SK-N-SH (cell line): ENCODE measurements at regions not wholly inside any gene's neighbourhood (a gene's known extent, or its start where the extent isn't known, plus 50 kb on each side); places are given as distances from the start of the nearest gene placed in this dataset.

Source experiments
- CTCF ChIA-PET: fragments of 300-600, 350-600 bp; formaldehyde crosslinking; extraction: SDS; loops from one replicate; lab custom pipeline; 2021; lab: Yijun Ruan, JAX
- POLR2A ChIA-PET: fragments of 350-600 bp; sonication (Branson Sonifier 250); formaldehyde crosslinking; extraction: SDS; loops from one replicate; lab custom pipeline; 2020; ENCODE audit warnings: antibody characterized with exemption, inconsistent platforms; lab: Yijun Ruan, JAX
- DNase-seq: peaks from one replicate; pipeline ENCODE4 v3.0.0; 2012
- H2AFZ ChIP-seq: fragments of 200-600 bp; sonication (generic); 2 replicates; pipeline ENCODE4 v1.8.1; 2016; ENCODE audit warnings: antibody characterized with exemption, mild to moderate bottlenecking, low read depth
- H3F3A ChIP-seq: fragments of 200-600 bp; sonication (generic); replicated peaks from 2 replicates; pipeline ENCODE3; 2016; ENCODE audit warnings: antibody characterized with exemption, mild to moderate bottlenecking; ENCODE audit not compliant: insufficient read depth
- H3K27ac ChIP-seq, 2 experiments: fragments of 200-500 bp in 1 of 2; fragments of 200-600 bp in 1 of 2; sonication (Bioruptor generic) in 1 of 2; sonication (generic), shearing (Covaris generic) in 1 of 2; 2 replicates each; pipeline versions ENCODE4 v1.5.1 to v1.6.1; 2014 to 2016; ENCODE audit warnings: low read depth in 2 of 2, inconsistent platforms in 1 of 2, low read length in 1 of 2, mild to moderate bottlenecking in 1 of 2, mixed read lengths in 1 of 2
- H3K27me3 ChIP-seq: fragments of 200-600 bp; sonication (generic), shearing (Covaris generic); 2 replicates; pipeline ENCODE4 v1.6.1; 2016; ENCODE audit warnings: mixed run types; ENCODE audit not compliant: insufficient read depth
- H3K36me3 ChIP-seq, 2 experiments: fragments of 200-500 bp in 1 of 2; fragments of 200-600 bp in 1 of 2; sonication (Bioruptor generic) in 1 of 2; sonication (generic) in 1 of 2; replicated peaks in 1 of 2; 2 replicates each; pipeline versions ENCODE3 to v1.5.1; 2014 to 2016; ENCODE audit warnings: low read length in 1 of 2, mild to moderate bottlenecking in 1 of 2; ENCODE audit not compliant: insufficient read depth in 2 of 2, control insufficient read depth in 1 of 2
- H3K4me1 ChIP-seq, 2 experiments: fragments of 200-500 bp in 1 of 2; fragments of 200-600 bp in 1 of 2; sonication (Bioruptor generic) in 1 of 2; sonication (generic), shearing (Covaris generic) in 1 of 2; 2 replicates each; pipeline versions ENCODE4 v1.5.1 to v1.6.1; 2014 to 2016; ENCODE audit warnings: low read depth in 1 of 2, low read length in 1 of 2, mixed run types in 1 of 2; ENCODE audit not compliant: insufficient read depth in 2 of 2, control insufficient read depth in 1 of 2
- H3K4me2 ChIP-seq: fragments of 200-600 bp; sonication (generic), shearing (Covaris generic); 2 replicates; pipeline ENCODE4 v1.6.1; 2017; ENCODE audit warnings: mixed run types
- H3K4me3 ChIP-seq, 2 experiments: fragments of 200-500 bp in 1 of 2; fragments of 200-600 bp in 1 of 2; sonication (Bioruptor generic) in 1 of 2; sonication (generic), shearing (Covaris generic) in 1 of 2; 2 replicates each; pipeline versions ENCODE4 v1.5.1 to v1.8.1; 2014 to 2016; ENCODE audit warnings: low read depth in 2 of 2, inconsistent platforms in 1 of 2, low read length in 1 of 2, mild to moderate bottlenecking in 1 of 2, mixed read lengths in 1 of 2, moderate library complexity in 1 of 2
- H3K79me2 ChIP-seq: fragments of 200-600 bp; sonication (generic); 2 replicates; pipeline ENCODE4 v1.8.1; 2017; ENCODE audit warnings: mild to moderate bottlenecking; ENCODE audit not compliant: insufficient read depth
- H3K9ac ChIP-seq: fragments of 200-600 bp; sonication (generic); 2 replicates; pipeline ENCODE4 v1.6.1; 2017; ENCODE audit warnings: mixed run types
- H3K9me2 ChIP-seq: fragments of 200-600 bp; sonication (generic); 2 replicates; pipeline ENCODE4 v1.6.1; 2017; ENCODE audit warnings: mixed run types
- H3K9me3 ChIP-seq: fragments of 200-600 bp; sonication (generic); 2 replicates; pipeline ENCODE4 v1.6.1; 2017; ENCODE audit warnings: mixed run types, mild to moderate bottlenecking, moderate library complexity
- H4K20me1 ChIP-seq: fragments of 200-600 bp; sonication (generic); 2 replicates; pipeline ENCODE4 v1.6.1; 2017; ENCODE audit warnings: mild to moderate bottlenecking, mixed run types; ENCODE audit not compliant: insufficient read depth
- CHD2 ChIP-seq: fragments of 150-350 bp; IDR thresholded peaks from 2 replicates; pipeline ENCODE4 v1.6.1; 2018; ENCODE audit warnings: low read length; ENCODE audit not compliant: partially characterized antibody
- ELF1 ChIP-seq: IDR thresholded peaks from 2 replicates; pipeline ENCODE4 v1.4.0; 2012
- FOXJ3 ChIP-seq: sonication (generic); formaldehyde crosslinking; IDR thresholded peaks from 2 replicates; pipeline ENCODE4 v1.5.1; 2020; ENCODE audit warnings: mild to moderate bottlenecking, missing genetic modification reagents
- FOXM1 ChIP-seq: IDR thresholded peaks from 2 replicates; pipeline ENCODE4 v1.4.0; 2012; ENCODE audit warnings: low read depth, mild to moderate bottlenecking
- GABPA ChIP-seq: IDR thresholded peaks from 2 replicates; pipeline ENCODE4 v1.4.0; 2012; ENCODE audit warnings: low read depth, mild to moderate bottlenecking
- GATA2 ChIP-seq: sonication (generic); formaldehyde crosslinking; IDR thresholded peaks from 2 replicates; pipeline ENCODE4 v1.5.0; 2020; ENCODE audit warnings: mild to moderate bottlenecking, missing genetic modification reagents
- JUND ChIP-seq: IDR thresholded peaks from 2 replicates; pipeline ENCODE4 v1.4.0; 2012
- MXI1 ChIP-seq: IDR thresholded peaks from 2 replicates; pipeline ENCODE4 v1.6.1; 2012; ENCODE audit warnings: mild to moderate bottlenecking, low read depth, low read length, improper control_type of control experiment
- NFIC ChIP-seq: IDR thresholded peaks from 2 replicates; pipeline ENCODE4 v1.4.0; 2012; ENCODE audit warnings: borderline replicate concordance
- NRF1 ChIP-seq: IDR thresholded peaks from 2 replicates; pipeline ENCODE4 v1.6.1; 2012; ENCODE audit warnings: low read depth, mild to moderate bottlenecking, low read length
- RAD21 ChIP-seq: IDR thresholded peaks from 2 replicates; pipeline ENCODE4 v1.6.1; 2012; ENCODE audit warnings: mild to moderate bottlenecking, low read length
- RCOR1 ChIP-seq: fragments of 150-350 bp; IDR thresholded peaks from 2 replicates; pipeline ENCODE4 v1.6.1; 2017; ENCODE audit warnings: antibody characterized with exemption, low read length
- RFX5 ChIP-seq: IDR thresholded peaks from 2 replicates; pipeline ENCODE4 v1.6.1; 2012; ENCODE audit warnings: mild to moderate bottlenecking, improper control_type of control experiment, low read length
- RXRA ChIP-seq: IDR thresholded peaks from 2 replicates; pipeline ENCODE4 v1.4.0; 2012; ENCODE audit warnings: low read depth, mild to moderate bottlenecking, borderline replicate concordance
- SIN3A ChIP-seq: IDR thresholded peaks from 2 replicates; pipeline ENCODE4 v1.6.1; 2012; ENCODE audit warnings: low read depth, mild to moderate bottlenecking, low read length, moderate library complexity, borderline replicate concordance
- TAF1 ChIP-seq: IDR thresholded peaks from 2 replicates; pipeline ENCODE4 v1.6.1; 2012; ENCODE audit warnings: low read depth, mild to moderate bottlenecking, low read length, moderate library complexity, borderline replicate concordance
- TCF12 ChIP-seq: IDR thresholded peaks from 2 replicates; pipeline ENCODE4 v1.4.0; 2012
- WGBS: methylation state at CpG from one replicate; pipeline ENCODE4 v1.1.6; 2017; ENCODE audit warnings: low lambda C conversion rate; 5-methylcytosine and 5-hydroxymethylcytosine counted together
- TF ChIP-seq, protein P1 (sequence below): IDR thresholded peaks from 2 replicates; pipeline ENCODE4 v1.4.0; 2012; ENCODE audit warnings: low read depth
- TF ChIP-seq, protein P2 (sequence below): fragments of 150-350 bp; IDR thresholded peaks from 2 replicates; pipeline ENCODE4 v1.6.1; 2017; ENCODE audit warnings: antibody characterized with exemption, low read length, low read depth, borderline replicate concordance
- TF ChIP-seq, protein P3 (sequence below): IDR thresholded peaks from 2 replicates; pipeline ENCODE4 v1.4.0; 2012; ENCODE audit warnings: low read depth, borderline replicate concordance
- TF ChIP-seq, protein P4 (sequence below): IDR thresholded peaks from 2 replicates; pipeline ENCODE4 v1.6.1; 2012; ENCODE audit warnings: mild to moderate bottlenecking, low read depth, low read length, moderate library complexity

DNA sequence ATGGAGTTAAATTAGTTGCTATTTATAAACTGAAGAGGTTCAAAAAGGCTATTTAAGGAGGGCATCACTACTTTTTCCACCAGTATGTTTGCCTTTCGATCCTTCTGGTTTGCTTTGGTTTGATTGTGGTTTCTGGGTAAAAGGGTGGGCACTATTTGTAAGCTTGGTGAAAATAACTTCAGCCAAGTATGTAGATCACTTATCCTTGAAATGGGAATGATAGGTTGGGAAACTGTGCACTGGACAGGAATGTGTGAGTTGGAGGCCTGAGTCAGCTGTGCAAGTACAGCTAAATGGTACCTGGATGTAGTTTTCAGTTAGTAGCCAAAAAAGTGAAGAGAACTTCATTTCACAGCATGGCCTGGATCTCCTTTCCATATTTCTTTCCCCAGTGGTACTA lies 466.2 kb downstream of the ENC1 start:
- TF ChIP-seq RAD21 (no peak), MXI1 (no peak), CHD2 (no peak), RFX5 (no peak), SIN3A (no peak), FOXM1 (no peak), RXRA (no peak), NFIC (no peak), GABPA (no peak), JUND (no peak)
- TF ChIP-seq, protein P1, sequence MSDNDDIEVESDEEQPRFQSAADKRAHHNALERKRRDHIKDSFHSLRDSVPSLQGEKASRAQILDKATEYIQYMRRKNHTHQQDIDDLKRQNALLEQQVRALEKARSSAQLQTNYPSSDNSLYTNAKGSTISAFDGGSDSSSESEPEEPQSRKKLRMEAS, result no peak
- TF ChIP-seq, protein P2, sequence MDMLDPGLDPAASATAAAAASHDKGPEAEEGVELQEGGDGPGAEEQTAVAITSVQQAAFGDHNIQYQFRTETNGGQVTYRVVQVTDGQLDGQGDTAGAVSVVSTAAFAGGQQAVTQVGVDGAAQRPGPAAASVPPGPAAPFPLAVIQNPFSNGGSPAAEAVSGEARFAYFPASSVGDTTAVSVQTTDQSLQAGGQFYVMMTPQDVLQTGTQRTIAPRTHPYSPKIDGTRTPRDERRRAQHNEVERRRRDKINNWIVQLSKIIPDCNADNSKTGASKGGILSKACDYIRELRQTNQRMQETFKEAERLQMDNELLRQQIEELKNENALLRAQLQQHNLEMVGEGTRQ, result no peak
- TF ChIP-seq, protein P3, sequence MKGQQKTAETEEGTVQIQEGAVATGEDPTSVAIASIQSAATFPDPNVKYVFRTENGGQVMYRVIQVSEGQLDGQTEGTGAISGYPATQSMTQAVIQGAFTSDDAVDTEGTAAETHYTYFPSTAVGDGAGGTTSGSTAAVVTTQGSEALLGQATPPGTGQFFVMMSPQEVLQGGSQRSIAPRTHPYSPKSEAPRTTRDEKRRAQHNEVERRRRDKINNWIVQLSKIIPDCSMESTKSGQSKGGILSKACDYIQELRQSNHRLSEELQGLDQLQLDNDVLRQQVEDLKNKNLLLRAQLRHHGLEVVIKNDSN, result no peak
- Histone ChIP-seq H3K36me3 (no peaks in the 10 kb centered on the region), H3K9me3 (no peaks in the 10 kb centered on the region), H3K27ac (no peak overlapping the region), H3K4me2 (no peak overlapping the region), H3K79me2 (no peaks in the 10 kb centered on the region), H3K27me3 (no peaks in the 10 kb centered on the region), H3F3A (no peaks in the 10 kb centered on the region), H3K9ac (no peak overlapping the region), H2AFZ (no peak overlapping the region), H4K20me1 (no peaks in the 10 kb centered on the region), H3K4me1 (peaks cover 0 to under 1% of the 10 kb centered on the region in 2 experiments; a peak in 1 of 4 replicates), H3K4me3 (no peak overlapping the region), H3K9me2 (no peaks in the 10 kb centered on the region)
- CTCF ChIA-PET, result interaction anchor here (1.9 kb wide), 1 partner anchor 12 kb away, joined by 5 read pairs; no protein-coding TSS in a partner anchor
- POLR2A ChIA-PET, result no interaction called here
- 83% methylated on average over 1 of the region's 1 CpG for WGBS
- DNase-seq, result no peak

DNA sequence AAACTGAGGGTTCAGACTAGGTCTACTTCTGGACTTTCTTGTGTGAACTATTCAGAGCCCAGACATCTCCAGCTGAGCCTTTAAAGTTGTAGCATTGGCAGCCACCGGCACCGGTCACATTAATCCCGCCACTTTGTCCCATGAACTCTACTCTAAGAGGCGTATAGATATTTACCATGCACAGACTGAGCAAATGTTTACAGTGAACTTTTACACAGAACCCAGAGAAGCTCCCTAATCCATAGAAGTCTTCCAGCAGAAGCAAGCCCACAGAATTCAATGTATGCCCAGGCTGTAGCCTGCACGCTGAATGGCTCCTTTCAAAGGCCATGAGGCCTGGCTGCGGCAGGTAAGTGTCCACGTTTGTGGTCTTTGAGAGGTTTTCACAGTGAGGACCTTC lies 466.9 kb downstream of the ENC1 start:
- WGBS, result 93% methylated on average over 7 of the region's 7 CpGs
- H3K79me2 ChIP-seq, result no peaks in the 10 kb centered on the region
- H3K9me3 ChIP-seq, result no peaks in the 10 kb centered on the region
- H4K20me1 ChIP-seq, result no peaks in the 10 kb centered on the region
- no peak overlapping the region for H3K27ac ChIP-seq
- no peak overlapping the region for H3K9ac ChIP-seq
- POLR2A ChIA-PET, result no interaction called here
- no peak overlapping the region for H3K4me2 ChIP-seq
- no peaks in the 10 kb centered on the region for H3K4me1 ChIP-seq
- no peak overlapping the region for H3K4me3 ChIP-seq
- H2AFZ ChIP-seq, result no peak overlapping the region
- CTCF ChIA-PET, result interaction anchor here (0.9 to 1.9 kb wide), 2 partner anchors 12 to 24 kb away, joined by 3 to 5 read pairs; no protein-coding TSS in a partner anchor
- H3F3A ChIP-seq, result no peaks in the 10 kb centered on the region
- no peaks in the 10 kb centered on the region for H3K9me2 ChIP-seq
- no peaks in the 10 kb centered on the region for H3K27me3 ChIP-seq
- H3K36me3 ChIP-seq, result no peaks in the 10 kb centered on the region
- no peak for DNase-seq
- no peak for TF ChIP-seq RCOR1
- TF ChIP-seq NFIC, result no peak
- TF ChIP-seq, protein P4, sequence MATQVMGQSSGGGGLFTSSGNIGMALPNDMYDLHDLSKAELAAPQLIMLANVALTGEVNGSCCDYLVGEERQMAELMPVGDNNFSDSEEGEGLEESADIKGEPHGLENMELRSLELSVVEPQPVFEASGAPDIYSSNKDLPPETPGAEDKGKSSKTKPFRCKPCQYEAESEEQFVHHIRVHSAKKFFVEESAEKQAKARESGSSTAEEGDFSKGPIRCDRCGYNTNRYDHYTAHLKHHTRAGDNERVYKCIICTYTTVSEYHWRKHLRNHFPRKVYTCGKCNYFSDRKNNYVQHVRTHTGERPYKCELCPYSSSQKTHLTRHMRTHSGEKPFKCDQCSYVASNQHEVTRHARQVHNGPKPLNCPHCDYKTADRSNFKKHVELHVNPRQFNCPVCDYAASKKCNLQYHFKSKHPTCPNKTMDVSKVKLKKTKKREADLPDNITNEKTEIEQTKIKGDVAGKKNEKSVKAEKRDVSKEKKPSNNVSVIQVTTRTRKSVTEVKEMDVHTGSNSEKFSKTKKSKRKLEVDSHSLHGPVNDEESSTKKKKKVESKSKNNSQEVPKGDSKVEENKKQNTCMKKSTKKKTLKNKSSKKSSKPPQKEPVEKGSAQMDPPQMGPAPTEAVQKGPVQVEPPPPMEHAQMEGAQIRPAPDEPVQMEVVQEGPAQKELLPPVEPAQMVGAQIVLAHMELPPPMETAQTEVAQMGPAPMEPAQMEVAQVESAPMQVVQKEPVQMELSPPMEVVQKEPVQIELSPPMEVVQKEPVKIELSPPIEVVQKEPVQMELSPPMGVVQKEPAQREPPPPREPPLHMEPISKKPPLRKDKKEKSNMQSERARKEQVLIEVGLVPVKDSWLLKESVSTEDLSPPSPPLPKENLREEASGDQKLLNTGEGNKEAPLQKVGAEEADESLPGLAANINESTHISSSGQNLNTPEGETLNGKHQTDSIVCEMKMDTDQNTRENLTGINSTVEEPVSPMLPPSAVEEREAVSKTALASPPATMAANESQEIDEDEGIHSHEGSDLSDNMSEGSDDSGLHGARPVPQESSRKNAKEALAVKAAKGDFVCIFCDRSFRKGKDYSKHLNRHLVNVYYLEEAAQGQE, result no peak
- TF ChIP-seq, protein P1, result no peak
- no peak for TF ChIP-seq ELF1
- no peak for TF ChIP-seq FOXJ3 (CRISPR knock-in tag)
- no peak for TF ChIP-seq RXRA
- TF ChIP-seq FOXM1, result no peak
- TF ChIP-seq, protein P2, result no peak
- TF ChIP-seq NRF1, result no peak
- no peak for TF ChIP-seq CHD2
- TF ChIP-seq GATA2, result no peak
- no peak for TF ChIP-seq MXI1
- no peak for TF ChIP-seq RFX5
- no peak for TF ChIP-seq TAF1
- TF ChIP-seq GABPA, result no peak
- no peak for TF ChIP-seq TCF12
- no peak for TF ChIP-seq JUND
